MM.1S (cell line): ENCODE measurements at regions not wholly inside any gene's neighbourhood (a gene's known extent, or its start where the extent isn't known, plus 50 kb on each side); places are given as distances from the start of the nearest gene placed in this dataset.

ENCODE experiments used
- DNase-seq: peaks from one replicate; pipeline ENCODE4 v3.0.0-alpha.2; 2015
- H2AFZ ChIP-seq: fragments of 300-600 bp; sonication (generic); 2 replicates; pipeline ENCODE4 v1.6.0; 2016; ENCODE audit warnings: antibody characterized with exemption, low read length
- H3F3A ChIP-seq: fragments of 300-600 bp; sonication (generic); 2 replicates; pipeline ENCODE4 v1.6.1; 2016; ENCODE audit warnings: mild to moderate bottlenecking, antibody characterized with exemption, low read length, moderate library complexity, mixed read lengths; ENCODE audit not compliant: insufficient read depth
- H3K27ac ChIP-seq: fragments of 300-600 bp; sonication (generic); 2 replicates; pipeline ENCODE4 v1.5.1; 2016; ENCODE audit warnings: mild to moderate bottlenecking, low read length
- H3K27me3 ChIP-seq: fragments of 300-600 bp; sonication (generic); replicated peaks from 2 replicates; pipeline ENCODE4 v1.6.0; 2016; ENCODE audit warnings: low read length; ENCODE audit not compliant: insufficient read depth
- H3K36me3 ChIP-seq: fragments of 300-600 bp; sonication (generic); replicated peaks from 2 replicates; pipeline ENCODE4 v1.6.1; 2016; ENCODE audit warnings: mild to moderate bottlenecking, low read length, mixed read lengths; ENCODE audit not compliant: insufficient read depth
- H3K4me1 ChIP-seq: fragments of 300-600 bp; sonication (generic); 2 replicates; pipeline ENCODE4 v1.6.1; 2016; ENCODE audit warnings: low read length, mixed read lengths
- H3K4me2 ChIP-seq: fragments of 300-600 bp; sonication (generic); 2 replicates; pipeline ENCODE4 v1.6.0; 2016; ENCODE audit warnings: low read depth, low read length
- H3K4me3 ChIP-seq: fragments of 300-600 bp; sonication (generic); 2 replicates; pipeline ENCODE4 v1.5.1; 2016; ENCODE audit warnings: low read length, mixed read lengths
- H3K79me2 ChIP-seq: fragments of 300-600 bp; sonication (generic); 2 replicates; pipeline ENCODE4 v1.6.1; 2016; ENCODE audit warnings: mixed run types, low read length, mixed read lengths
- H3K9ac ChIP-seq: fragments of 300-600 bp; sonication (generic); 2 replicates; pipeline ENCODE4 v1.6.1; 2016; ENCODE audit warnings: low read length, mixed read lengths
- H3K9me2 ChIP-seq: fragments of 300-600 bp; sonication (generic); replicated peaks from 2 replicates; pipeline ENCODE4 v1.6.1; 2016; ENCODE audit warnings: mild to moderate bottlenecking, low read length, mixed read lengths; ENCODE audit not compliant: insufficient read depth
- H3K9me3 ChIP-seq: fragments of 300-600 bp; sonication (generic); replicated peaks from 2 replicates; pipeline ENCODE4 v1.6.1; 2016; ENCODE audit warnings: mild to moderate bottlenecking, low read length, mixed read lengths; ENCODE audit not compliant: insufficient read depth
- H4K20me1 ChIP-seq: fragments of 300-600 bp; sonication (generic); 2 replicates; pipeline ENCODE4 v1.6.1; 2016; ENCODE audit warnings: mild to moderate bottlenecking, low read length, moderate library complexity, mixed read lengths; ENCODE audit not compliant: insufficient read depth
- CTCF ChIP-seq: fragments of 300-600 bp; sonication (generic); IDR thresholded peaks from 2 replicates; pipeline ENCODE4 v1.5.1; 2016; ENCODE audit warnings: antibody characterized with exemption, low read length, mixed read lengths
- EZH2 ChIP-seq: fragments of 300-600 bp; sonication (generic); optimal IDR thresholded peaks from 2 replicates; pipeline ENCODE3; 2017; ENCODE audit warnings: low read depth, mild to moderate bottlenecking, antibody characterized with exemption, low read length, mixed read lengths
- EZH2phosphoT487 ChIP-seq: fragments of 300-600 bp; sonication (generic); IDR thresholded peaks from 2 replicates; pipeline ENCODE4 v1.6.1; 2018; ENCODE audit warnings: antibody characterized with exemption, low read length

GRCh38 chr6:27136077-27136644 is 111.3 kb upstream of the PRSS16 start:
- H3F3A ChIP-seq: peaks cover 58% of the 10 kb centered on the region
- no peak overlapping the region for H3K4me2 ChIP-seq

GRCh38 chr6:27136978-27137814 is 110.3 kb upstream of the PRSS16 start:
- H2AFZ ChIP-seq: no peak overlapping the region
- H3K4me2 ChIP-seq: no peak overlapping the region
- no peaks in the 10 kb centered on the region for H3K9me2 ChIP-seq
- no peaks in the 10 kb centered on the region for H3K79me2 ChIP-seq
- H4K20me1 ChIP-seq: no peaks in the 10 kb centered on the region
- DNase-seq: no peak
- H3F3A ChIP-seq: peaks cover 54% of the 10 kb centered on the region
- H3K27ac ChIP-seq: no peak overlapping the region
- TF ChIP-seq EZH2phosphoT487 (no peak), CTCF (no peak), EZH2 (no peak)
- H3K4me3 ChIP-seq: no peak overlapping the region
- H3K9ac ChIP-seq: no peak overlapping the region
- no peaks in the 10 kb centered on the region for H3K9me3 ChIP-seq
- H3K4me1 ChIP-seq: peaks cover 13% of the 10 kb centered on the region; the same call in 1 of the 2 replicates
- no peaks in the 10 kb centered on the region for H3K36me3 ChIP-seq
- H3K27me3 ChIP-seq: no peaks in the 10 kb centered on the region

More at GRCh38 chr6:27136077-27136644, 111.3 kb upstream of the PRSS16 start:
- Histone ChIP-seq H3K9me3 (no peaks in the 10 kb centered on the region), H4K20me1 (no peaks in the 10 kb centered on the region), H2AFZ (no peak overlapping the region), H3K36me3 (no peaks in the 10 kb centered on the region), H3K4me1 (peaks cover 14% of the 10 kb centered on the region; the same call in 1 of the 2 replicates), H3K4me3 (no peak overlapping the region), H3K79me2 (no peaks in the 10 kb centered on the region), H3K9ac (no peak overlapping the region), H3K9me2 (no peaks in the 10 kb centered on the region), H3K27ac (no peak overlapping the region), H3K27me3 (no peaks in the 10 kb centered on the region)
- no peak for DNase-seq
- TF ChIP-seq EZH2 (no peak), EZH2phosphoT487 (no peak), CTCF (no peak)

GRCh38 chr6:27138406-27138805 is 109.1 kb upstream of the PRSS16 start:
- no peak for DNase-seq
- 0 out of 2 replicates have a peak overlapping the region, but pooled peaks have one; percentile 16 for H2AFZ ChIP-seq
- H3F3A ChIP-seq: peaks cover 46% of the 10 kb centered on the region

More at GRCh38 chr6:27138406-27138805, 109.1 kb upstream of the PRSS16 start:
- H3K4me1 ChIP-seq: peaks cover 13% of the 10 kb centered on the region; the same call in 1 of the 2 replicates
- peak overlapping the region; percentile 69; the same call in 1 of the 2 replicates for H3K4me3 ChIP-seq
- peak overlapping the region; percentile 80; the same call in 1 of the 2 replicates for H3K9ac ChIP-seq
- H3K9me2 ChIP-seq: no peaks in the 10 kb centered on the region
- no peak for TF ChIP-seq EZH2
- TF ChIP-seq EZH2phosphoT487: no peak
- TF ChIP-seq CTCF: no peak
- no peaks in the 10 kb centered on the region for H3K27me3 ChIP-seq
- H4K20me1 ChIP-seq: no peaks in the 10 kb centered on the region
- peak overlapping the region; percentile 90; the same call in 1 of the 2 replicates for H3K27ac ChIP-seq
- H3K79me2 ChIP-seq: no peaks in the 10 kb centered on the region
- H3K9me3 ChIP-seq: no peaks in the 10 kb centered on the region
- peak overlapping the region; percentile 72; the same call in 1 of the 2 replicates for H3K4me2 ChIP-seq
- no peaks in the 10 kb centered on the region for H3K36me3 ChIP-seq
